ENCODE measurements at regions not wholly inside any gene's neighbourhood (a gene's known extent, or its start where the extent isn't known, plus 50 kb on each side); places are given as distances from the start of the nearest gene placed in this dataset.

DNA sequence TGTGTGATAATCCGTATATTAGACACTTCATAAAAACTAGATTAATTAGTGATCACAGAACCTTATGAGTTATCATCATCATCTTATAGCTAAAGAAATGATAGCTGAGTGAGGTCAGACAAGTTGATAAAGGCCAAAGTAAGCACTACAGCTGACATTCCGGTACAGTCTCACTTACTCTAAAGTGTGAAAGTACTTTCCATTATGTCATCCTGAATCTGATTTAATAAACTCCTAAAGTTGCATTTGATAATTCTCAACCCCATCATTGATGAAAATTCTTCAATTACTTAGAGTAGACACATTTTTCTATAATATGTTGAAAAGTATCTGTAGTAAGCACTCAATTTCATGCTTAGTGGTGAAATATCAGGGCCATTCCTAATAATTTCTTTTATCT, 385.2 kb upstream of the CHD6 start:
- no peaks in the 10 kb centered on the region for H3K79me2 ChIP-seq (ENCODE audit: insufficient read depth)
- 57 to 61% methylated on average over 2 of the region's 2 CpGs for WGBS, 2 experiments (ENCODE audit: low coverage in 1 of 2, low lambda C conversion rate in 2 of 2, missing lambda C conversion rate in 2 of 2)

DNA sequence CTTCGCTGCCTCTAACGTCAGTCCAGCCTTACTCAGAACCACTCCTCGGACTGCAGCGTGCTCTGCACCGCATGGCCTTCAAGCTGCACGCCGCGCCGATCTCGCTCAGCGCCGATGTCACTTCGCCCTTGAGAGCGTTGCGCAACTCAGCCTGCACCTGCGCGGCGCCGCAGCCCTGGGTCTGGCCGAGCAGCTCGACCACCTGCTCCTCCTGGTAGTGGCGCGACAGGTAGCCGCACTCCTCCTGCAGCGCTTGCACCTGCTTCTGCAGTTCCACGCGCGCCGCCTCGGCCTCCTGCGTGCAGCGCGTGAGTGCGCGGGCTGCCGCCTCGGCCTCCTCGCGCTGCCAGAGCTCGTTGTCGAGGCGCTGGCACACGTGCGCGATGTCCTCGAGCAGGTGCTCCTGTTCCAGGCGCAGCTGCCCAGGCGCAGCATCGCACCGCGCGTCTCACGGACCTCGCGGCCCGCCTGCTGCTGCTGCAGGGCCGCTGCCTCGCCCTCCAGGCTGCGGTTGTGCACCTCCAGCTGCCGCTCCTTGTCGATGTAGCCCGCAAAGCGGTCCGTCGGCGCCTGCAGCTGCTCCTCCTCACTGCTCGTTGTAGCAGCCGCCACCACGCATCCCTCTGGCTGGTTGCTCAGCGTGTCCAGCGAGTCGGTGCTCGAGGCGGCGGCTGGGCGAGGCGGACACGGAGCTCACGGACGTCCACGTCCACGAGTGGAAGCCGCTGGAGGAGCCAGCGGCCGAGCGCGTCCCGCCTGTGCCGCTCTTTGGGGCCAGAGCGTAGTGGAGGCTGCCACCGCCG, 380.6 kb upstream of the CHD6 start:
- Histone ChIP-seq H3K36me3 (ENCODE audit: low read depth) (no peaks in the 10 kb centered on the region), H3K27me3 (replicated peaks; ENCODE audit: insufficient read depth) (no peaks in the 10 kb centered on the region), H3K4me3 (no peak overlapping the region), H3K4me2 (ENCODE audit: unreplicated experiment) (no peak overlapping the region), H3K9me3 (ENCODE audit: low read depth) (no peaks in the 10 kb centered on the region), H3K9me2 (ENCODE audit: insufficient read depth) (no peaks in the 10 kb centered on the region), H3F3A (ENCODE audit: insufficient read depth) (no peaks in the 10 kb centered on the region), H2AFZ (no peak overlapping the region), H3K79me2 (ENCODE audit: insufficient read depth) (no peaks in the 10 kb centered on the region), H3K27ac (no peak overlapping the region), H3K9ac (no peak overlapping the region), H4K20me1 (ENCODE audit: insufficient read depth) (no peaks in the 10 kb centered on the region), H3K4me1 (ENCODE audit: insufficient read depth) (no peaks in the 10 kb centered on the region)
- no peak for DNase-seq
- WGBS, 2 experiments (ENCODE audit: low coverage in 1 of 2, low lambda C conversion rate in 2 of 2, missing lambda C conversion rate in 2 of 2), result 87 to 89% methylated on average over 63 to 92 of the region's 92 CpGs
- in situ Hi-C loops (cut with MboI), result no loop called here
- TF ChIP-seq EZH2 (IDR thresholded peaks at IDR 0.05; ENCODE audit: insufficient read depth, poor library complexity, severe bottlenecking), result no peak
- TF ChIP-seq EZH2phosphoT487 (IDR thresholded peaks at IDR 0.05; ENCODE audit: insufficient read depth, low read depth), result no peak

More for the DNA sequence above, 385.2 kb upstream of the CHD6 start:
- Histone ChIP-seq H3K4me2 (ENCODE audit: unreplicated experiment) (no peak overlapping the region), H3K27me3 (replicated peaks; ENCODE audit: insufficient read depth) (no peaks in the 10 kb centered on the region), H4K20me1 (ENCODE audit: insufficient read depth) (no peaks in the 10 kb centered on the region), H2AFZ (no peak overlapping the region), H3K9ac (no peak overlapping the region), H3K4me1 (ENCODE audit: insufficient read depth) (no peaks in the 10 kb centered on the region), H3K9me3 (ENCODE audit: low read depth) (no peaks in the 10 kb centered on the region), H3K36me3 (ENCODE audit: low read depth) (no peaks in the 10 kb centered on the region), H3F3A (ENCODE audit: insufficient read depth) (no peaks in the 10 kb centered on the region), H3K4me3 (no peak overlapping the region), H3K9me2 (ENCODE audit: insufficient read depth) (no peaks in the 10 kb centered on the region), H3K27ac (no peak overlapping the region)
- in situ Hi-C loops (cut with MboI), result no loop called here
- TF ChIP-seq EZH2phosphoT487 (IDR thresholded peaks at IDR 0.05; ENCODE audit: insufficient read depth, low read depth) (no peak), EZH2 (IDR thresholded peaks at IDR 0.05; ENCODE audit: insufficient read depth, poor library complexity, severe bottlenecking) (no peak)
- DNase-seq, result no peak

DNA sequence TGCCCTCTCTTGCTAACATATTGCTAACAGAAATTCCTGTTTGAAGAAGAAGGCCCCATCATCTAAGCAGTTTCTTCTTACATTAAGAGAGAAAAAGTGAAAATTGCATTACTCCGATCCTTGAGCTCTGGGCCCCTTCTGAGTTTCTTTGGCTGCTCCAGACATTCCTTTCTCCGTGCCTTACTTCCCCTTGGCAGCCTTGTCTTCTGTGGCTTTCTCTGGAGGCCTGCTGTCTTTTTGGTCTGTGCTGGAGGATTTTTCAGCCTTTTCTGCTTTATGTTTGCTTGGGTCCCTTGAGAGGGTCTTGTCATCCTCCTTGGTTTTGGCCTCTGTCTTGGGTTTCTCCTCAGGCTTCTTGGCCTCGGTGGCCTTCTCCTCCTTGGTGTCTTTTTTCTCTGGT, 378.8 kb upstream of the CHD6 start:
- no peaks in the 10 kb centered on the region for H3F3A ChIP-seq (ENCODE audit: insufficient read depth)
- H3K9me3 ChIP-seq (ENCODE audit: low read depth), result no peaks in the 10 kb centered on the region

DNA sequence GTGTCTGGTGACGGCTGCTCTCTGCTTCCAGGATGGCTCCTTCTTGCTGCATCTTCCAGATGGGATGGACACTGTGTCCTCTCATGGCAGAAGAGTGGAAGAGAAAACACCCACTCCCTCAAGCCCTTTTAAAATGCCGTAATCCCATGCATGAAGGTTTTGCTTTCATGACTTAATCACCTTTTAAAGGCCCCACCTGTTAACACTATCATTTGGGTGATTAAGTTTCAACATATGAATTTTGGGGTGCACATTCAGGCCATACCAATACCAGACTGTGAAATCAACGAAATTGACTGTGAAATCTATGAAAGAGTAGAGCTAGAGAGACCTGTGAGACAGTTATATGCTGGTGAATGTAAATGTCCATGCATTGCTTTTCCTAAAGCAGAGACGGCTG, 374.3 kb upstream of the CHD6 start:
- H2AFZ ChIP-seq, result no peak overlapping the region
- H3K4me1 ChIP-seq (ENCODE audit: insufficient read depth), result no peaks in the 10 kb centered on the region
- H3K9me2 ChIP-seq (ENCODE audit: insufficient read depth), result no peaks in the 10 kb centered on the region
- 33 to 38% methylated on average over 4 of the region's 4 CpGs for WGBS, 2 experiments (ENCODE audit: low coverage in 1 of 2, low lambda C conversion rate in 2 of 2, missing lambda C conversion rate in 2 of 2)
- no peaks in the 10 kb centered on the region for H3K36me3 ChIP-seq (ENCODE audit: low read depth)
- no peak for DNase-seq
- TF ChIP-seq EZH2 (IDR thresholded peaks at IDR 0.05; ENCODE audit: insufficient read depth, poor library complexity, severe bottlenecking) (no peak), EZH2phosphoT487 (IDR thresholded peaks at IDR 0.05; ENCODE audit: insufficient read depth, low read depth) (no peak)
- H3F3A ChIP-seq (ENCODE audit: insufficient read depth), result no peaks in the 10 kb centered on the region
- no peak overlapping the region for H3K9ac ChIP-seq
- in situ Hi-C loops (cut with MboI), result no loop called here
- no peaks in the 10 kb centered on the region for H4K20me1 ChIP-seq (ENCODE audit: insufficient read depth)
- no peaks in the 10 kb centered on the region for H3K9me3 ChIP-seq (ENCODE audit: low read depth)
- H3K27ac ChIP-seq, result no peak overlapping the region
- H3K27me3 ChIP-seq (replicated peaks; ENCODE audit: insufficient read depth), result no peaks in the 10 kb centered on the region
- H3K4me3 ChIP-seq, result no peak overlapping the region
- H3K79me2 ChIP-seq (ENCODE audit: insufficient read depth), result no peaks in the 10 kb centered on the region
- no peak overlapping the region for H3K4me2 ChIP-seq (ENCODE audit: unreplicated experiment)

More for the DNA sequence above, 378.8 kb upstream of the CHD6 start:
- Histone ChIP-seq H3K36me3 (ENCODE audit: low read depth) (no peaks in the 10 kb centered on the region), H3K9me2 (ENCODE audit: insufficient read depth) (no peaks in the 10 kb centered on the region), H3K27me3 (replicated peaks; ENCODE audit: insufficient read depth) (no peaks in the 10 kb centered on the region), H2AFZ (no peak overlapping the region), H3K9ac (no peak overlapping the region), H3K27ac (no peak overlapping the region), H3K79me2 (ENCODE audit: insufficient read depth) (no peaks in the 10 kb centered on the region), H3K4me1 (ENCODE audit: insufficient read depth) (no peaks in the 10 kb centered on the region), H3K4me3 (no peak overlapping the region), H4K20me1 (ENCODE audit: insufficient read depth) (no peaks in the 10 kb centered on the region), H3K4me2 (ENCODE audit: unreplicated experiment) (no peak overlapping the region)
- no peak for DNase-seq
- 0 to 3% methylated on average over 3 of the region's 3 CpGs for WGBS, 2 experiments (ENCODE audit: low coverage in 1 of 2, low lambda C conversion rate in 2 of 2, missing lambda C conversion rate in 2 of 2)
- in situ Hi-C loops (cut with MboI), result no loop called here
- no peak for TF ChIP-seq EZH2 (IDR thresholded peaks at IDR 0.05; ENCODE audit: insufficient read depth, poor library complexity, severe bottlenecking)
- TF ChIP-seq EZH2phosphoT487 (IDR thresholded peaks at IDR 0.05; ENCODE audit: insufficient read depth, low read depth), result no peak
